NCI-H748 treated with DMSO at 0.1 percent for 48 hours (cell line): ENCODE measurements at regions not wholly inside any gene's neighbourhood (a gene's known extent, or its start where the extent isn't known, plus 50 kb on each side); places are given as distances from the start of the nearest gene placed in this dataset.

ENCODE experiments used
- DNase-seq: peaks from one replicate; lab custom pipeline; 2025; lab: John Stamatoyannopoulos, UW

DNA sequence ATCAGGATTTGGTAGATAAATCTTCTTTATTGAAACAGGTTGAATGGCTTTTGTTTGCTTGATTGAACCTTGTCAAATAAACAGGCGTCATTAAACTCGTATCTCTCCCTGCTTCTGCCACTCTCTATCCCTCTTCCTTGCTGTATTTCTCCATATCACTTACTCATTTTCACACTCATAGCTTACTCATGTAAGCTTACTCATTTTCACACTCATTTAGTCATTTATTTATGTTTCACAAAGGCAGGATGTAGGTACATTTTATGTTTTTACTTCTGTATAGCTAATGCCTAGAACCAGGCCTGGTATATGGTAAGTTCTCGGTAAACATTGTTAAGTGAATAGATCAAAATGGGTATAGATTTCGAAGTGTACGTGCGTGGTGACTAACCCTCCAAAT lies 450.0 kb downstream of the PMP22 start:
- no peak for DNase-seq

DNA sequence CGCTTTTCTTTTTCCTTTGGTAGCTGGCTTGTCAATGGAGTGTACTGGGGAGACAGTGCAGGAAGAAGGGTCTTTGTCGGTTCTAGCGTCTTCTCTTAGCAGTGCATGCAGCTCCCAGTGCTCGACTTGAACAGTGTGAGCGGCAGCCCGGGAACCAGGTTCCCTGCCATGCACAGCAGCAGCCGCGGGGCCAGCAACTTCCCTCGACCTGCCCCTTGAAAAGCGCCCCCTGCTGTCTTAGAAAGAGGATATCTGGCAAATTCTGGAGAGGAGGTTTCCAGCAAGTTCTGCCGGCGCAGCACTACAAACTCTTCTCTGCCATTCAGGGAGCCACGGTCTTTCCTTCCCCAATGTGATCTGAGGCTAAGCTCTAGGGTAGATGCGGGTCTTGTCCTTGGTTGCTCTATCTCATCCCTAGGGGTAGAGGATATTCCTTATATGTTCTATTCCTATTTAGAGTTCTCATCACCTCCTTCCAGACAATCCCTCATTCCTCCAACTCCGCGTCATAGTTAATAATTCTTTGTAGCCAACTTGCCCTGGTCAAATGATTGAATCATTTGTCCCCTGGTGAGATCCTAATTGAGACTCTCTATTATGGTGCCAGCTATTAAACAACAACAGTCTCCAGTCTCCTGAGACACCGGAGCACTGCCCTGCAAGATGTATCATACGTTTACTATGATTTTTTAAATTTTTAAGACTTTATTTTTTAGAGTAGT lies 451.3 kb downstream of the PMP22 start:
- DNase-seq: no peak

DNA sequence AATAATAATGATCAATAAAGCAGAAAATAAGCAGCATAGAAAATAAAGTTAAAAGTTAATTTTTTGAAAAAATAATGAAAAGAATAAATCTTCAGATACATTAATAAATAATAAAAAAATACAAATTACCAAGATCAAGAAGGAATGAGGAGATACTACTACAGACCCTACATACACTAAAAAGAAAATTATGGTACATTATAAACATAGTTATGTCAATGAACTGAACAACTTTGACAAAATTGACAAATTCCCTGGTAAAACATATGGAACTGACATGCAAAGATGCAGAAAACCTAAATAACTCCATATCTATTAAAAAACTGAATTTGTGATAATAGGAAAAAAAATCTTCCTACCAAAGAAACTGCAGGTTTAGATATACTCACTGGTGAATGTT lies 456.7 kb downstream of the PMP22 start:
- no peak for DNase-seq

DNA sequence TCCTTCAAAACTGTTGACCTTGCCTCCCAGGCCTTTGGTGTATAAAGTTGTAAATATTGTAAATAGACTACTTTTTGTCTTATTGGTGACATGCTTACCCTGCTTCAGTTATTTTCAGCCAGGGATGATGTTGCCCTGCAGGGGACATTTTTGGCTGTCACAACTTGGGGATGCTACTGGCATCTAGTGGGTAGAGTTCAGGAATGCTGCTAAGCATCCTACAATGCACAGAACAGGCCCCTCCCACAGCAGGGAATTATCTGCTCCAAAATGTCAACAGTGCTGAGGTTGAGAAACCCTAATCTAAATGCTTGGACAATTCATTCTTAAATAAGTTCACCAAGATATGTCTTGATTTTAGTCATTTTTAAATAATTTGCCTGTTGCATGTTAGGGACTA lies 459.8 kb downstream of the PMP22 start:
- DNase-seq: no peak

DNA sequence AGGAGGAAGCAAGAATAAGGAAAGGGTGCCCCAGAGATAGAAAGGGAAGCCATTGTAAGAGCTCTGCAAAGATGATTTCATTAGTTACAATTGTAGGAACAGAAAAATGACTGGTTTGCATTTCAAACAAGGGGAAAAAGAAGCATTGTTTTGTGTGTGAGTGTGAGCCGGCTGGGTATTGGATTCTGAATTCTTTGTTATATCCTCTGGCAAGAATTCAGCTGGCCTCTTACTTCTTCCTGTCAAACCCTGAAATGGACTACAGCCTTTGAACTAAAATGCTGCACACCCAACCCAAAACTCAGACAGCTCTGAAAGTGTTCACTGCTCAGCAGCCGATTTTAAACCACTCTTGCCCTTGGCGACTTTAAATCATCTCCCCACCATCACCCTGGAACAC lies 461.3 kb downstream of the PMP22 start:
- no peak for DNase-seq

DNA sequence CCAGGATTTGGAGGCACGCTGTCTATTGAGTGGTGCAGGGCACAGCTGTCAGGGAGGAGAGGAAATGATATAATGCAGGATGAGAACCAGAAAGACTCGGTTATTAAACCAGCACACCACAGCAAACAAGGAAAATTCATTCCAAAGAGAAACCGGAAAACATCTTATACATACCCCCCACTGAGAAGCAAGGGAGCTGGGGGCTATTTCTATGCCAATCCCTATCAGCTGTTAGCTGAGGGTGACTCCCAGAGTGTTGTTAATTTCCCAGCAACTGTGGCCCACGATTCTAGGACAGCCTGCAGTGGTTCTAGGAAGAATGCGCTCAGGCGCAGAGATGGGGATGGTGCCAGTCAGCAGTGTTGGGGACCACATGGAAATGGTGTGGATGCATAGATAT lies 467.3 kb downstream of the PMP22 start:
- DNase-seq: no peak

DNA sequence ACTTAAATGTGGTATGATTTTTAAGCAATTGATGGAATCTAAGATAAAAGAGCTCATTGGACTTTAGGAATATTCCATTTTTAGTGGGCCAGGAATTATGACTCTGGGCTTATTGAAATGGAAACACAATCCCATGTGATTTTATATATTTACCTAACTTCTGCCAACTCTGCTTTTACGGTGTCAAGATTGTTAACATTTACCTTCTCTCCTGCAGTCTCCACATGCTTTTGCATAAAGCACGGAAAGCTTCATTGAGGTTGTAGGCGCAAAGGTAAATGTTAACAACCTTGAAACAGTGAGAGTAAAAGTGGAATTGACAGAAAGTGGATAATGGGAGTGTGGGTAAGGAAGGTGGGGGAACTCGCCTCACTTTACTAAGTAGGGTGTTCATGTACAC lies 468.1 kb downstream of the PMP22 start:
- no peak for DNase-seq

DNA sequence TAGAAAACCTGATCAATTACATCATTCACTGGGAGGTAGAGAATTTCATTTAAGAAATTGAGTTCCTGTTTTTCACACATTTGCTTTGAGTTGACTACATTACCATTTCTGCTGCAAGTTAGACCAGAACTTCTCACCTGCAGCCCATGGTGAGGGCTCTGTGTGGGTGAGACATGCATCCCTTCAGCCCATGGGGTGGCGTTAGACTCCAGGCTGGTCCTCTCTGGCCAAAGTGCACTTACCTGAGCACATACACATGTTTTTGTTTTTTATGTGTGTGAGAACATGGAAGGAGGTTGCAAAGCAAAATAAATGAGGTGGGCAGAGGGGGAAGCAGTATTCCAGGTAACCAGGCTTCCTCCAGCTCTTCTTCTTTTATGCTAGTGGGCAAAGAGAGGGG lies 470.2 kb downstream of the PMP22 start:
- no peak for DNase-seq

DNA sequence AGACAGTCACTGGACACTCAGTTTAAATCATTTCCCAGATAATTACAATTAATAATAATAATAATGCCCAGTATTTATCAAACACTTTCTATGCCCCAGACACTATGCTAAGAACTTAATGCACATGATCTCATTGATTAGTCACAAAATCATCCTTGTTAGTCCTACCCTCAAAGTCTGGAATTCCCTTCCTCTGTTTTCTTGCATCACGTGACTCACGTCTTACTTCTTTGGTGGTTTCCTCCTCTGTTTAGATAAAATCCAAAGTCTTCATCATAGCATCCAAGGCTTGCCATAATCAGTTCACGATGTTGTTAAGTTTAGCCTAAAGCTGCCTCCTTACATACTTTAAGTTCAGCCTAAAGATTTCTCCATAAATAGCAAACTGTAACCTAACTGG lies 471.9 kb downstream of the PMP22 start:
- no peak for DNase-seq

DNA sequence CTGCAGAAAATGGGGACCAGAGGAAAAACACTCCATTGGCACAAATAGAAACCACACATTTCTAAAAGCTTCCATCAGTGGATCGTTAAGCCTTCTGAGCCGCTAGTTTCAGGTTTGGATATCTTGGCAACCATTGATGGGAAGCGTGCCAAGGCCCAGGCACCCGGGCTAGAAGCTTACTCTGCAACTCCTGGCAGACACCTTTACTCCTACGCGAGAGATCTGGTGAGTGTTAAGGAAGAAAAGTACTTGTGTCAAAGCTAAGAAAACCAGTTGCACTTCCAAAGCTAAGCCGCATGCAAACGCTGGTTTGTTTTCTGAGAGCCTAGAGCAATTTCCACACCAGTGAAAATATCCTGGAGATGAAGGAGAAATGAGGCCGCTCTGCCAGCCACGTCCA lies 472.4 kb downstream of the PMP22 start:
- no peak for DNase-seq

DNA sequence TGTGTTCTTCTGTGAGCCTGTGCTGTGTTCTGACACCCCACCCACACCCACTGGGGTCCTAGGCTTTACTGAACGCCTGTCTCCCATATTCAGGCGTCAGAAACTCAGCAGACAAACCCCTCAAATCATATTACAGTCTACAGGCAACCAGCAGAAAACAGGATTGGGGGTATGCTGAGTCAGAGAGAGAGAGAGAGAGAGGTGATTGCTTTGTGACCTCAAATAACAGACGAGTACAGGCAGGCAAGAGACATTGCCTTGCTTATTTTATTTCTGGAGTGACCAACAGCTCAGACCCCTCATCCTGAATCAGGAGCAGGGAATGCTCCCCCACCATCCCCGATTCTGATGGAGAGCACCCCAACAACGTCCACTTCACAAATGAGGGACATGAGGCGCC lies 473.9 kb downstream of the PMP22 start:
- no peak for DNase-seq

DNA sequence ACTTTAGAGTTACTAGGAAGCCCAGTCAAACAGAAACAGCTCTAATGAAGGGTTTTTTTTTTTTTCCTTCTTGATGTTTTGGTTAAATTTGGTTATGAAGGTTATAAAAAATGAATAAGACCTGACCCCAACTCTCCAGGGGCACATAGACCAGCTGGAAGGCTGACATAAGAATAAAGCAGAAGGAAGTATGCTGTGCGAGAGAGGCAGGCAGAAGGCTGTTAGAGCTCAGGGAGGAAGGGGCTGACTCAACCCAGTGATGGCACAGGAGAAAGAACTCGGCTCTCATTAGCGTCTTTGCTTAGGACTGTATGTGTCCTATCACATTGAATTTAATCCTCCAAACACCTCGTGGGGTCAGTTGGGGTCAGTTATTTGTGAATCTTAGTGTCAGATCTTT lies 474.6 kb downstream of the PMP22 start:
- no peak for DNase-seq

DNA sequence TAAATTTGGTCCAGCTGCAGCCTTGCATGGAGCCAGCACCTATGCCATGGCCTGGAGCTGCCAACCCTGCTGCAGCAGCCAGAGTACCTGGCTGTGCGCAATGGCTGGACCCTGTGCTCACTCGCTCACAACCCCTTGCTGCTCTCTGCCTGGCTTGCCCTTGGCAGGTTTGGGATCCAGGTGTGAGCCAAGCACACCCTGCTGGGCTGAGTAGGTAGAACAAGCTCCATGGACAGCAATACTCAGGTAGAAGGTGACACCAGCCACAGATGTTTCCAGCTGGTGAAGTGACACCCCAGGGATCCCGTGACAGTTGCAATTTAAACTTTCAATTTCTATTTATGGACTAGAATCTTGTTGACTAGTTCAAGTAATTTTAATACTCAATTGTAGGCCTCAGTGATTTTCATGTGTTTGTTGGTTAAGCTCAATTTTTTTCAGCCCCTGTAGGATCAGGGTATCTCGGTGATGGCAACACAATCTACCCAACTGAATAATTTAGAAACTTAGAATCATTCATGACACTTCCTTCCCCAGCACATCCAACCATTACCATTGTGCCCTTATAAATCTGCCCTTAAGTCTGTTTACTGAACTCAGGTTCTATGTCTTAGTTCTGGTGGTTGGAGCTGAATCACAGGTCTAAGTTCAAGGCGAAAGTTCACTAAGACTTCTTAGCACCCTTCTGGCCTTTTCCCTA lies 480.0 kb downstream of the PMP22 start:
- DNase-seq: no peak

DNA sequence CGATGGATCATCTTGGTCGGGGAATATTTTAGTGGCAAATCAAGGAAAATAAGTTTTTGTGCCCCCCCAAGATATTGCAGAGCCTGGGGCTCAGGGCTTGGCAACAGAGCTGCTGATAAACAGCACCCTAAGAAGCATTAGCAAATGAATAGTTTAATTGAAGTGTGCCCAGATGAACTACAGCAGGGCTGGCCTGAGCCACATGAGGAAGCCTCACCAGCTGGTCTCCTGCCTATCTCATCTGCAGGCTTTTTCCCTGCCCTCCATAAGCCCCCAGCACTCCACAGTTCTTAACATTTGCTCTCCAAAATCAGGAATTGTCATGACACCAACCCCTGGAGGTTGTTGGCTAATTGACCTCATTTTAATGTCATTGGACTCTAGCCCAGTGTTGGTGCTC lies 480.2 kb downstream of the HS3ST3B1 start:
- DNase-seq: no peak

DNA sequence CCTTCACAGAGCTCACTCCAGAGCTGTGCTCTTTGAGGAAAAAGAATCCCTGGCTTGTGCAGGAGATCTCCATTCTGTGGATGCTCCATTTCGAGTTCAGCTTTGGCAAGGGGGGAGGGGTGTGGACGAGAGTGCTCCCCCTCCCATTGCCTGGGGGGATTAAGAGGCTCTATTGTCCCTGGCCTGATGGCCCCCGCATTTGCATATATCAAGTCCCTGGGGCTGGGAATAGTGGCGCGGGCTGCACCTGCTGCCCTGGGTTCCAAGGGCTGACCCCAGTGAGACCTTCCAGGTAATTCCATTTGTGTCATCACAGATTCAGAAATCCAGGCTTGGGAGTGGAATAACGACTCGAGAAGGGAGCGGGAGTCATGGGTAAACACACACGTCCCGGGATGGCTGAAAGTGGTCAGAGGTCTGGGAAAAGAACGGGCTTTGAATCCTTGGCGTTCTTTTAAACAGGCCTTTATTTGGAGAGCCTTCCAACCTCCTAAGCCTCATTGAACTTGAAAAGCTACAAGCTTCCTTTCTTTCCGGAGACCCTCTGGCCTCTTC lies 479.3 kb downstream of the HS3ST3B1 start:
- DNase-seq: no peak

DNA sequence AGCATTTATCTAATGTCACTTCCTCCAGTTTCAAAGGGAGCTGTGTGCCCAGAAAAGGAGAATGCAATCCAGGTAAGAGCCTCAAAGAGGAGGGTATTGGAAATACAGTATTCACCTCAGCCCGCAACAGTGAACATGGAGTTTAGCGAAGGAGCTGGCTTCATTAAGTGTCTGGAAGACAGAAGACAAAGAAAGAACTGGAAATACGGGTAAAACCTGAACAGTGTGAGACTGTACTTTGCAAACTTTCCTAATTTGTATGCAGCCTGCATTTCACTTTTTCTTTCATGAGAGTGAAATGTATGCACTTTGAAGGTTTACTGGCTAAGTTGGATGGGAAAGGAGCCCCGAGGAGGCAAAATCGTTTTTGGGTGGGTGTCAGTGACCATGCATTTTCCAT lies 478.4 kb downstream of the HS3ST3B1 start:
- no peak for DNase-seq

DNA sequence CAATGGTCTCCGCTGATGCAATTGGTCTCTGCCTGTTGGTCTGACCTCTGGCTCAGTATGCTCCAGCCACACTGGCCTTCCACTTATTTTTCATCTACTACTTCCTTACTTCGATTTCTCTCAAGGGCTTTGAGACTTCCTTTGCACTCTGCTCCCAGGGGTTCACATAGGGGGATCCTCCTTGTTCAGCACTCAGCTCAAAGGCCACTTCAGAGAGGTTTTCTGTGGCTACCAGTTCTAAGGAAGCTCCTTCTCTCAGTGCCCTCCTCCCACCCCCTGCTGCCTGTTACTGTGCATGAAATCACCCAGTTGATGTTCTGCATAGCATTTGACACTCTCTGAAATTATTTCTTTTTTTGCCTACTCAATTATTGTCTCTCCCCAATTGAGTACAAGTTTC lies 476.4 kb downstream of the HS3ST3B1 start:
- no peak for DNase-seq

DNA sequence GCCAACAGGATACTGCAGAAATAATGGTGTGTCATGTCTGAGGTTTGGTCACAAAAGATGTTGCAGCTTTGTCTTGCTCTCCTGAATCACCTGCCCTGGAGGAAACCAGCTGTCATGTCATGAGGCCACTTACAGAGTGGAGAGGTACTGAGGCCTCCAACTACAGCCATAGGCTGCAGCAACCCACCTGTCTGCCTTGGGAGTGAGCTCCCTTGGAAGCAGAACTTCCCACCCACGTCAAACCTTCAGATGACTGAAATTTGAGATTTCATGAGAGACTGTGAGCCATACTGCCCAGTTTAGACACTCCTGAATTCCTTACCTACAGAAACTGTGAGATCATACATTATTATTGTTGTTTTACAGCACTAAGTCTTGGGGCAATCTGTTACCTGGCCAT lies 475.9 kb downstream of the HS3ST3B1 start:
- no peak for DNase-seq

DNA sequence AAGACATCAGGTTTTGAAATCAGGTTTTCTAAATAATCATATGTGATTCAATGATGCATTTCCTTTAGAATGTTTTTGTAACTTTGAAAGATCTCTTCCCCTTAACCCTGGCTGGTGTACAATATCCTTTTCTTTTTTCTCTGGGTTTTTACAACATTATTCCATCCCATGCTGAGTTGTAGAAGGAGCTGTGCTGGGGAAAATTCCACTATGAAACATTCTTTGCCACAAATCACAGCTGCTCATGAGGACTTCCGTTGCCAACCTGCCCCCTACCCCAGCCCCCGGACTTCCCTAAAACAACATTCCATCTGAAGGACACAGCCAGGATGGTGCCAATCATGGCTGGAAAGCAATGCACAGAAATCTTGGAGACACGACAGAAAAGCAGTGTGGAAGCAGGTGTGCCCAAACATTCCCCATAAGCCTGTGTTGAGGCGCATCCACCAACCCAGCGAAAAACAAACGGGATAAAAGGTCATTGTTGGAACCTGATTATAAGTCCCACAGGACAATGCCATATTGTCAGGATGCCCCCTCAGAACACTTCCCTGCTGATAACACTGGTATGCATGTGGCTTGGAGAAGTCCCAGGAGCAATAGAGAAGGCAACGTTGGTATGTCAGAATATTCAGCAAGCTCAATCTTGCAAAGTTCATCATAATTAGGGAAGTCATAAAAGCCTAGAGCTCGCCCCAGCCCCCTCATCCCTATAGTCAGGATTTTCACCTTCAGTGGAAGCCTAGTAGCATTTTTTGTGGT lies 475.0 kb downstream of the HS3ST3B1 start:
- no peak for DNase-seq

DNA sequence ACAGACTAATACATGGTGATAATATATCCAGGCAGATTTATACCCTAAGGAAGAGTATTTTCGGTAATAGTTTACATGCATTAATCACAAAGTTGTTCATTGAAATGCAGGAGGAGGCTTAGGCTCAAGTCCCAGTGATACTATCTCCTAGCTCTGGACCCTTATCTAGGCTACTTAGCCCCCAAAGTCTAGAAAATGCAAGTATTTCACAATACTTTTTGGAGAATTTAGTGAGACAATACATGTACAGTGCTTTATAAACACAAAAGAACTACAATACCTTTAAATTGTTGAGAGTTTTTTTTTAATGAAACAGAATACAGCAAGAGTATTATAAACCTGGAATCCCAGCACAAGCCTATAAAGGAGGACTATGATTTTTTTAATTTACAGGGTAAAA lies 473.9 kb downstream of the HS3ST3B1 start:
- DNase-seq: no peak

DNA sequence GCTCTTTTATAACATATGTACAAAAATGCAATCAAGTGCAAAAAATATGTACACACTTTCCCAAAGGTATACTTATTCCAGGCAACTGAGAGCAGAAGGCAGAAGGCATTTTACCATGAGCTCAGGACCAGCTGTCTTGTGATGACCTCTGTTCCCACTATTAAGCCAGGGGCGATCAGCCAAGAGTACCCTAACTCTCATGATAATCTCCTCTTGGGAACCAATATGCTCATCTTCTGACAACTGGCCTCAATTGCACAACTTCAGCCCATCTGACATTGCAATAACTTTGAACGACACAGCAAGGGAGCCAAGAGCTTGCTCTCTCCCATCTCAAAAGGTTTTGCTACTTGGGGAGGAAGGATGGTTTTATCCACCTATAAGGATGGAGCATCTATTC lies 471.9 kb downstream of the HS3ST3B1 start:
- no peak for DNase-seq

DNA sequence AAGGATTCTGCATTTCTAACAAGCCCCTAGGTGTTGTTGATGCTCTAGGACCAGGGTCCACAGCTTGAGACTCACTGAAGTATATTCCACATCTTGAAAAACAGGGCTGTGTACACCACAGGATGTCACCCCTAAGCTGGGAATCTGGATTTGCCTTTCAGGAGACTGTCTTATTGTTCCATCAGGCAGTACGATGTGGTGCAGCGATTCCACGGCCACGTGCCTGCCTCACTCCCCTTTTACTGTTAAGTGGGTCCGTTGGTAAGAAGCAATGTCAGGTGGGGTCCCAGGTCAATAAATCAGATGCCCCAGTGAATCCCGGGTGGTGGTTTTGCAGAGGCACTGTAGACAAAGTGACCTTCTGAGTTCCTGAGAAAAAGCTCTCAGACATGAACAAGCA lies 470.7 kb downstream of the HS3ST3B1 start:
- DNase-seq: no peak

DNA sequence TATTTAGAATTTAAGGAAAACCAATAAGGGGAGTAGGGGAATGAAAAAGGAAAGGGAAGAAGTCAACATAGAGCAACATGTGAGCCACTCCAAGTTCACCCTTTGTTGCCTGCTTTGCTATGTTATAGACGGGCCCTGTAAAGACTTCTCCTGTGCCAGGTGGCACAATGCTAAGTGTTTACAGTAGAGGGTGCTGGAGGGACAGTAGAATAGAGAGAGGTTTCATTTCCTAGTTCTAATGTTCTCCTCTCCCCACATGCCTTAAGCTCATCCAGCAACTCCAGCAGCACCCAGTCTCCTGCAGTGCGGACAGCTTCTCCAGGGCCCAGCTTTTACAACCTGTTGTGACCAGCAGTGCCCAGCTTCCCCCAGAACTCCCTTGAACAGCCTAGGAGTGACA lies 468.0 kb downstream of the HS3ST3B1 start:
- no peak for DNase-seq
